GM04504 (cell line): ENCODE measurements at regions not wholly inside any gene's neighbourhood (a gene's known extent, or its start where the extent isn't known, plus 50 kb on each side); places are given as distances from the start of the nearest gene placed in this dataset.

Experiments
- DNase-seq: peaks from one replicate; pipeline ENCODE4 v3.0.0-alpha.2; 2012; ENCODE audit warnings: low read depth

GRCh38 chr22:46066691-46067090 is 83.6 kb upstream of the PPARA start:
- peak; percentile 40 for DNase-seq

GRCh38 chr22:46067159-46068111 is 82.9 kb upstream of the PPARA start:
- no peak for DNase-seq

GRCh38 chr22:46068181-46068592 is 82.1 kb upstream of the PPARA start:
- DNase-seq, result no peak

- DNase-seq, result peak; percentile 79
These were observed 81.5 kb upstream of the PPARA start for GRCh38 chr22:46068593-46069491.

- DNase-seq, result peak; percentile 87
These were observed 80.7 kb upstream of the PPARA start for GRCh38 chr22:46069521-46070214.

- DNase-seq, result no peak
These were observed 80.0 kb upstream of the PPARA start for GRCh38 chr22:46070215-46070802.

GRCh38 chr22:46070803-46071450 is 79.4 kb upstream of the PPARA start:
- peak; percentile 46 for DNase-seq

GRCh38 chr22:46071451-46072109 is 78.7 kb upstream of the PPARA start:
- peak; percentile 96 for DNase-seq

GRCh38 chr22:46072110-46072881 is 78.0 kb upstream of the PPARA start:
- no peak for DNase-seq

GRCh38 chr22:46072981-46073682 is 77.2 kb upstream of the PPARA start:
- DNase-seq, result no peak

- DNase-seq, result no peak
These were observed 76.4 kb upstream of the PPARA start for GRCh38 chr22:46073683-46074504.

- no peak for DNase-seq
These were observed 75.4 kb upstream of the PPARA start for GRCh38 chr22:46074771-46075551.

- DNase-seq, result no peak
These were observed 74.4 kb upstream of the PPARA start for GRCh38 chr22:46075764-46076531.

GRCh38 chr22:46076651-46077339 is 73.5 kb upstream of the PPARA start:
- peak; percentile 76 for DNase-seq

GRCh38 chr22:46077669-46078099 is 72.6 kb upstream of the PPARA start:
- DNase-seq, result no peak
